RPMI8226 (cell line): ENCODE measurements at regions not wholly inside any gene's neighbourhood (a gene's known extent, or its start where the extent isn't known, plus 50 kb on each side); places are given as distances from the start of the nearest gene placed in this dataset.
"Not testable (repeated sequence)": the region's sequence is repeated elsewhere in the genome, so short reads cannot be mapped to it uniquely, and the experiment has no call there.

ENCODE experiments used
- DNase-seq: peaks from one replicate; pipeline ENCODE4 v3.0.0-alpha.2; 2015

GRCh38 chr3:107117922-107118536 lies 259.2 kb upstream of the CCDC54 start:
- DNase-seq = peak; percentile 59

GRCh38 chr3:107124885-107125284 lies 252.4 kb upstream of the CCDC54 start:
- peak; percentile 20 for DNase-seq

DNA sequence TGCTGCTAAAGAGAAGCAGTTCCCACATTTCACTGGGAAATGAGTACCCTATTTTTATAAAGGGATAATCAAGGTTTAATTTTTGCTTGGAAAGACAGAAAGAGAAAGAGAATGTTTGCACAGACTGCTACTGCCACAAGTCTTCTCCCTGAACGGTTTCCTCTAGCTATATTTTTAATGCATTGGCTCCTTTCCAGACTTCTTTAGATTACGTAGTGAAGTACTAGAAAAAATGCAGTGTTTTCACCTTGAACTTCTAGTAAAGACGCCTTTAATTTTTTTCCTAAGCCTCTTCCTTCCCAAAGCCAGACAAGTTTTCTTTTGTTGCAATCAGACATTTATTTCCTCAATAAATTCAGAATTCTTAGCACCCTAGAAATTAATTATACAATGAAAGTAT lies 248.3 kb upstream of the CCDC54 start:
- peak; percentile 58 for DNase-seq

DNA sequence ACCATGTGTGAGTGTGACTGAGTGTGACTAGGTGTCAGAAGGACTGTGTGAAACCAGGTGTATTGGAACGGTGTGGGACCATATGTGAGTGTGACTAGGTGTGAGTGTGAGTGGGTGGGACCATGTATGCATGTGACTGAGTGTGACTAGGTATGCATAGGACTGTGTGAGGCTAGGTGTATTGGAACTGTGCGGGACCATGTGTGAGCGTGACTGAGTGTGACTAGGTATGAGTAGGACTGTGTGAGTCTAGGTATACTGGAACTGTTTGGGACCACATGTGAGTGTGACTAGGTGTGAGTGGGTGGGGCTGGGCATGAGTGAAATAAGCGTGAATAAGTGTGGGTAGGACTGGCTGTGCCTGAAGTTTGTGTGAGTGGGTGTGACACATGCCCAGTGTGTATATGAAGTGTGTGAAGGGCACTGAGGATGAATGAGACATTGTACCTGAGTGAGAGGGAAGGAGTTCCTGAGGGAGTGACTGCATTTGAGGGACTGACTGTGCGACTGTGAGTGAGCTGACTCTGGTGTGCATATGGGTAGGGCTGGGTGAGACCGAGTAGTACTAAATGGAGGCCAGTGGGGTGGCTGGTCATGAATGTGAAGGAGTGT lies 247.0 kb upstream of the CCDC54 start:
- no peak for DNase-seq

- no peak for DNase-seq
Measured at GRCh38 chr3:107132674-107133073, 244.6 kb upstream of the CCDC54 start.

DNA sequence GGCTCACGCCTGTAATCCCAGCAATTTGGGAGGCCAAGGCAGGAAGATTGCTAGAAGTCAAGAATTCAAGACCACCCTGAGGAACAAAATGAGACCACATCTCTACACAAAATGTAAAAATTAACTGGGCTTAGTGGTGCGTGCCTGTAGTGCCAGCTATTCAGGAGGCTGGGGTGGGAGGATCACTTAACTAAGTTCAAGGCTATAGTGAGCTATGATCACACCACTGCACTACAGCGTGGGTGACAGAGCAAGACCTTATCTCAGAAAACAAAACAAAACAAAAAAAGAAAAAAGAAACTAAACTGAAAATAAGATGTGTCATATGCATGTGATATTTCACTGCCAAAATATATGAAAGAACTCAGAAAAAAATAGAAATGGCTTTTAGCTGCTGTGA lies 243.3 kb upstream of the CCDC54 start:
- no peak for DNase-seq

- DNase-seq = peak; percentile 14
Measured at GRCh38 chr3:107142171-107142570, 235.1 kb upstream of the CCDC54 start.

- peak; percentile 89 for DNase-seq
Measured at GRCh38 chr3:107142786-107143575, 234.3 kb upstream of the CCDC54 start.

- no peak for DNase-seq
Measured at GRCh38 chr3:107150675-107151074, 226.6 kb upstream of the CCDC54 start.

DNA sequence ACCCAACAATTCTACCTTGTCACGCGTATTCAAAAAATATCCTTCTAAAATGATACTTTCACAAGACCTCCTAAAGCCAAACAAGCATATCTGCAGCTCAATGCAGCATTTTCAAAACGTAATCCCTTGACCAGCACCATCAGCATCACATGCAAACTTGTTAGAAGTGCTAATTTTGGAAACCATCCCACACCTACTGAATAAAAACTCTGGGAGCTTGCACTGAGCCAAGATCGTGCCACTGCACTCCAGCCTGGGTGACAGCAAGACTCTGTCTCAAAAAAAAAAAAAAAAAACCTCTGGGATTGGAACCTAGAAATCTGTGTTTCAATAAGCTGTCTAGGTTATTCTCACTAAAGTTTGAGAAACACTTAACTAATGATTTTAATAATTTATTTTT lies 223.3 kb upstream of the CCDC54 start:
- DNase-seq = no peak

DNA sequence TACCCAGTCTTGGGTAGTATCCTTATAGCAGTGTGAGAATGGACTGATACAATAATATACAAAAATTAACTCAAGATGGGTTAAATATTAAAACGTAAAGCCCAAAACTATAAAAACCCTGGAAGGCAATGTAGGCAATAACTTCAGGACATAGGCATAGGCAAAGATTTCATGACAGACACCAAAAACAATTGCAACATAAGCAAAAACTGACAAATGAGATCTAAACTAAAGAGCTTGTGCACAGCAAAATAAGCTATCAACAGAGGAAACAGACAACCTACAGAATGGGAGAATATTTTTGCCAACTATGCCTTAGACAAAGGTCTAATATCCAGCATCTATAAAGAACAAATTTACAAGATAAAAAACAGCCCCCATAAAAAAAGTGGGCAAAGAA lies 204.8 kb upstream of the CCDC54 start:
- DNase-seq = no peak

DNA sequence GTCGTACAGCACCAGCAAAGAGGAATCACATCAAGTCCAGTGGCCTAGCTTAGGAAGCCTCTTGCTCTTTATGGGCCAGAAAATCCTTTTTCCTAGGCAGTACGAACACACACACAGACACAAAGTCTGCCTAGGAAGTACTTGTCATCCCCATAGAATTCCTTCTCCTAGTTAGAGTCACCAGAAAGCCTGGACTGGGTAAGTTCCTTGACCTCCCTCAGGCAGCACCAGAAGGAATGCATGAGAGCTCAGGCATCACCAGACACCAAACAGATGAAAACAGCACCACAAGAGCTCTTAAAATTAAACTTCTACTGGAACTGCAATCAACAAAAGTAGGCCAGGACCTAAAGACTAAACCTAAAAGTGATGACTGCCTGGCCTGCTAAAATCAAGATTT lies 192.9 kb upstream of the CCDC54 start:
- DNase-seq = no peak

DNA sequence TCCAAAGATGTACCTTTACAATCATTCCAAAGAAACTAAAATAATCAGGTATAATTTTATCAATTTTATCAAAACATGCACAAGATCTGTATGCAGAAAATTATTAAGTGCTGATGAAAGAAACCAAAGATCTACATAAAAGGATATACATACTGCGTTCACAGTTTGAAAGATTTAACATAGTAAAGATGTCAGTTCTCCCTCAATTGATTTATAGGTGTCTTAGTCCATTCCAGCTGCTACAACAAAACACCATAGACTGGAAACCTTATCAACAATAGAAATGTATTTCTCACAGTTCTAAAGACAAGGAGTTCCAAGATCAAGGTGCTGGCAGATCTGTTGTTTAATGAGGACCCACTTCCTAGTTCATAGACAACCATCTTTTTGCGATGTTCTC lies 189.0 kb upstream of the CCDC54 start:
- DNase-seq = no peak

GRCh38 chr3:107189158-107189791 lies 188.0 kb upstream of the CCDC54 start:
- DNase-seq = no peak

GRCh38 chr3:107193116-107193515 lies 184.1 kb upstream of the CCDC54 start:
- no peak for DNase-seq

DNA sequence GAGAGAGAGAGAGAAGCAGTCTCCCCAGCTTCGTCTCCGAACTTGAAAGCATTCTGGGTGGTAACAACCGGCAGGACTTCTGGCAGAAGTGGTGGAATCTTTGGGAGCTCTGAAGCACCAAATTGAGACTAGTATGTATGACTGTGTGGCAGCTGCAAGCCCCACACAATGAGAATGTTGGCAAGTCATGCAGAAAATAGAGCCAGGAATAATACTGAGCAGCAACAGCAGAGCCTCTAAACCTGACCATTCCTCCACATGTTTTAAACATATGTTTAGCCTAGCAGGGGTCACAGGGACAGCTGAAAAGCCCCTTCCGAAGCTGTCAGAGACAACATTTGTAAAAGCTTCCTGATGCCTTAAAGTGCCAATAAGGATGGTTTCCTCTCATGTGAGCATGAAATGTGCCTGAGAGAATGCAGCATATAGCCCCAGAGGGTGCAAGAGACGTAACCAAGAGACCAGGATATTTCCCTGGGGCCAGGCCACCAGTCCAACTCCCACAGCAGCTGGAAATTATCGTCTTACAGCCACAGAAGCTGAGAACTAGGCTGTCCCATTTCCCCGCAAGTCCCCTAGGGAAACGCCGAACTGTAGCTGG lies 178.6 kb upstream of the CCDC54 start:
- DNase-seq = no peak

DNA sequence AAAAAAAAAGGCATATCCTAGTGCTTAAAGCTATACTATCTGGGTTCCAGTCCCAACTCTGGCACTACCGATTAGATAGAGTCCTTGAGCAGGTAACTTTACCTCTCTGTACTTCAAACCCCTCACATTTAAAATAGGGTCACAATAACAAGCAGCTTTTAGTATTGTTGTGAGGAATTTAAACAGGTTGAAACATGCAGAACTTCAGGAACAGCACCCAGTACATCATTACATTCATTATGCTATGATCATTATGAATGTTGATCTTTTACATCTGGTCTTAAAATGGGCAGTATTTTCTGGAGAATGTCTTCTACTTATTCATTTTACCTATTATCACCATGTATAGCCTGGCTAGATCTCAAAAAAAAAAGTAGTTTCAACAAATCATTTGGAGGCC lies 176.1 kb upstream of the CCDC54 start:
- DNase-seq = no peak

DNA sequence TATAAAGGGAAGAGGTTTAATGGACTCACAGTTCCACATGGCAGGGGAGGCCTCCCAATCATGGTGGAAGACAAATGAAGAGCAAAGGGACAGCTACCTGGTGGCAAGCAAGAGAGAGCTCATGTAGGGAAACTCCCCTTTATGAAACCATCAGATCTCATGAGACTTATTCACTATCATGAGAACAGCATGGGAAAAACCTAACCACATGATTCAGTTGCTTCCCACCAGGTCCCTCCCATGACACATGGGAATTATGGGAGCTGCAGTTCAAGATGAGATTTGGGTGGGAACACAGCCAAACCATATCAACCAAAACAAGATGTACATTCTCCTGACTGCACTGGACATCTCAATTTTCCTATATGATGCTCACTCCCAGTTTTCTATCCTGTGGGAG lies 174.4 kb upstream of the CCDC54 start:
- DNase-seq = not testable (repeated sequence)

- no peak for DNase-seq
Measured at GRCh38 chr3:107204121-107204520, 173.1 kb upstream of the CCDC54 start.

DNA sequence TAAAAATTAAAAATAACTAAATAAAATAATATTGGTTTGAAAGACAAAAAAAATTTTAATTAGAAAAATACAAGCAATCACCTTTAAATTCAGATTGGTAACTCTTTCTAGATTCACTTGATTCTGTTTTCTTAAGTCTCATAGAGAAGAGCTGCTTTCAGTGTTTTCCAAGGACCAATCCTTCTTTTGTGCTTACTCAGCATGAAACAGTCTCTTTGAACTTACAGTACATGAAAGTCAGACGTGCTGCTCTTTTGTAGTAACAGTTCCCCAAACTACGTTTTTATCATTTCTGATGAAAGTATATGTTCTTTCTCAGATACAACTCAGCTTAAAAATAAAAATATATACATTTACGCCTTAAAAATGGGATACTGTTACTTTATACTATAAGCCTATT lies 171.9 kb upstream of the CCDC54 start:
- no peak for DNase-seq

DNA sequence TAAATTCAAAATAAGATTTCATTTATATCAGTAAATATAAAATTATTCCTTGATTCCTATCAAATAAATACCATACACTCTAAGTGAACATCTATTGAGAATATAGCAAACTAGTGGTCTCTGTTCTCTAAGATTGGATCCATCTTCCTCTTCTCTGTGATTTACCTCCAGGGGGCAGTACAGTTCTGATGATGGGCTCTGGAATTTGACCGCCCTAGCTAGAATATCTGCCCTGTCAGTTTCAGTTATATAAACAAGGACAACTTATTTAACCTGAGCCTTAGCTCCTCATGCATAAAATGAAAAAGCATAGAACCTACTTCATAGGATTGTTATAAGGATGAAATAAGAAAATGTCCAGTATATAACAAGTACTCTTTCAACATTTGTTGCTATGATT lies 171.1 kb upstream of the CCDC54 start:
- DNase-seq = peak; percentile 39

GRCh38 chr3:107206945-107207344 lies 170.3 kb upstream of the CCDC54 start:
- DNase-seq = no peak

- DNase-seq = no peak
Measured at GRCh38 chr3:107208100-107208499, 169.1 kb upstream of the CCDC54 start.
